ENCODE measurements at regions not wholly inside any gene's neighbourhood (a gene's known extent, or its start where the extent isn't known, plus 50 kb on each side); places are given as distances from the start of the nearest gene placed in this dataset.

GRCh38 chr21:15645830-15646229 is 84.0 kb upstream of the USP25 start:
- TF ChIP-seq POLR2A (IDR thresholded peaks at IDR 0.05), result no peak
- no peak for TF ChIP-seq CTCF (IDR thresholded peaks at IDR 0.05)

Data from heart left ventricle (tissue), 13 donors.